WTC11 (cell line): ENCODE measurements at regions not wholly inside any gene's neighbourhood (a gene's known extent, or its start where the extent isn't known, plus 50 kb on each side); places are given as distances from the start of the nearest gene placed in this dataset.
A peak's percentile ranks its signal among the peaks of the same experiment; 100 is the strongest.

Experiments
- ATAC-seq: fragments of 200-7000 bp; cut with Tn5 transposase; 2 replicates; pipeline ENCODE4 v1.10.0; 2021; ENCODE audit warnings: mild to moderate bottlenecking, moderate library complexity
- CTCF ChIA-PET: fragments of 300-600 bp; sonication (Branson Sonifier 250); formaldehyde crosslinking; loops from one replicate; lab custom pipeline; 2021; ENCODE audit warnings: antibody characterized with exemption; lab: Charles Lee
- POLR2A ChIA-PET: fragments of 350-600 bp; sonication (Branson Sonifier 250); formaldehyde crosslinking; loops from one replicate; lab custom pipeline; 2021; ENCODE audit warnings: antibody characterized with exemption; lab: Charles Lee
- DNase-seq: peaks from one replicate; pipeline ENCODE4 v3.0.0; 2021; ENCODE audit warnings: low spot score
- H3K27ac Mint-ChIP-seq: 2 replicates; pipeline ENCODE4 v1.8.0; 2021; ENCODE audit warnings: mixed read lengths
- H3K27me3 Mint-ChIP-seq: 2 replicates; pipeline ENCODE4 v1.8.0; 2021; ENCODE audit warnings: low read depth, mild to moderate bottlenecking, moderate library complexity, mixed read lengths
- H3K36me3 Mint-ChIP-seq: 2 replicates; pipeline ENCODE4 v1.8.0; 2021; ENCODE audit warnings: mixed read lengths
- H3K4me1 Mint-ChIP-seq: 2 replicates; pipeline ENCODE4 v1.8.0; 2022; ENCODE audit warnings: mixed read lengths
- H3K4me3 Mint-ChIP-seq: 2 replicates; pipeline ENCODE4 v1.8.0; 2021; ENCODE audit warnings: mild to moderate bottlenecking, moderate library complexity, mixed read lengths
- H3K9me3 Mint-ChIP-seq: 2 replicates; pipeline ENCODE4 v1.8.0; 2021; ENCODE audit warnings: mixed read lengths
- E2F1 ChIP-seq: sonication (generic); formaldehyde crosslinking; IDR thresholded peaks from 2 replicates; pipeline ENCODE4 v1.8.0; 2022; ENCODE audit warnings: mild to moderate bottlenecking, missing genetic modification reagents
- FOXJ3 ChIP-seq: sonication (generic); formaldehyde crosslinking; IDR thresholded peaks from 2 replicates; pipeline ENCODE4 v1.9.0; 2021; ENCODE audit warnings: missing genetic modification reagents, mild to moderate bottlenecking, borderline replicate concordance
- FOXK1 ChIP-seq: sonication (generic); formaldehyde crosslinking; IDR thresholded peaks from 2 replicates; pipeline ENCODE4 v1.8.0; 2022; ENCODE audit warnings: mild to moderate bottlenecking, moderate library complexity, missing genetic modification reagents
- HMGA2 ChIP-seq: fragments of 250-450 bp; sonication (Bioruptor Pico); IDR thresholded peaks from 2 replicates; pipeline ENCODE4 v1.4.0; 2021; ENCODE audit warnings: mild to moderate bottlenecking, moderate library complexity
- NR2C2 ChIP-seq: sonication (generic); formaldehyde crosslinking; IDR thresholded peaks from 2 replicates; pipeline ENCODE4 v1.8.0; 2022; ENCODE audit warnings: mild to moderate bottlenecking, missing genetic modification reagents
- OVOL2 ChIP-seq: fragments of 250-450 bp; sonication (Bioruptor Pico); IDR thresholded peaks from 2 replicates; pipeline ENCODE4 v1.9.0; 2021; ENCODE audit warnings: mild to moderate bottlenecking, borderline replicate concordance
- SMAD3 ChIP-seq: sonication (generic); formaldehyde crosslinking; IDR thresholded peaks from 2 replicates; pipeline ENCODE4 v1.8.0; 2022; ENCODE audit warnings: missing genetic modification reagents, mild to moderate bottlenecking, borderline replicate concordance
- SOX15 ChIP-seq: fragments of 250-450 bp; sonication (Bioruptor Pico); IDR thresholded peaks from 2 replicates; pipeline ENCODE4 v1.9.0; 2021; ENCODE audit warnings: mild to moderate bottlenecking
- TP53 ChIP-seq: sonication (generic); formaldehyde crosslinking; IDR thresholded peaks from 2 replicates; pipeline ENCODE4 v1.8.1; 2023; ENCODE audit warnings: mild to moderate bottlenecking, missing genetic modification reagents
- USF1 ChIP-seq: sonication (generic); formaldehyde crosslinking; IDR thresholded peaks from 2 replicates; pipeline ENCODE4 v1.8.0; 2022; ENCODE audit warnings: mild to moderate bottlenecking, missing genetic modification reagents
- USF2 ChIP-seq: sonication (generic); formaldehyde crosslinking; IDR thresholded peaks from 2 replicates; pipeline ENCODE4 v1.8.1; 2023; ENCODE audit warnings: mild to moderate bottlenecking, missing genetic modification reagents, moderate library complexity
- ZNF138 ChIP-seq: sonication (generic); formaldehyde crosslinking; conservative IDR thresholded peaks from 2 replicates; pipeline ENCODE4 v1.8.1; 2022; ENCODE audit warnings: mild to moderate bottlenecking, moderate library complexity, missing genetic modification reagents
- ZNF232 ChIP-seq: sonication (generic); formaldehyde crosslinking; IDR thresholded peaks from 2 replicates; pipeline ENCODE4 v1.8.0; 2022; ENCODE audit warnings: mild to moderate bottlenecking, missing genetic modification reagents
- ZNF423 ChIP-seq: fragments of 250-450 bp; sonication (Bioruptor Pico); IDR thresholded peaks from 2 replicates; pipeline ENCODE4 v2.1.2; 2022; ENCODE audit warnings: mild to moderate bottlenecking, moderate library complexity
- TF ChIP-seq, protein P1 (sequence below): sonication (generic); formaldehyde crosslinking; IDR thresholded peaks from 2 replicates; pipeline ENCODE4 v1.8.1; 2023; ENCODE audit warnings: mild to moderate bottlenecking, missing genetic modification reagents, borderline replicate concordance
- TF ChIP-seq, protein P2 (sequence below): fragments of 250-450 bp; sonication (Bioruptor Pico); IDR thresholded peaks from 2 replicates; pipeline ENCODE4 v1.8.0; 2021; ENCODE audit warnings: mild to moderate bottlenecking
- TF ChIP-seq, protein P3 (sequence below): sonication (generic); formaldehyde crosslinking; IDR thresholded peaks from 2 replicates; pipeline ENCODE4 v1.8.1; 2023; ENCODE audit warnings: mild to moderate bottlenecking, missing genetic modification reagents
- TF ChIP-seq, protein P4 (sequence below): fragments of 250-450 bp; sonication (Bioruptor Pico); IDR thresholded peaks from 2 replicates; pipeline ENCODE4 v1.9.0; 2021; ENCODE audit warnings: moderate library complexity, mild to moderate bottlenecking, inconsistent platforms, borderline replicate concordance

DNA sequence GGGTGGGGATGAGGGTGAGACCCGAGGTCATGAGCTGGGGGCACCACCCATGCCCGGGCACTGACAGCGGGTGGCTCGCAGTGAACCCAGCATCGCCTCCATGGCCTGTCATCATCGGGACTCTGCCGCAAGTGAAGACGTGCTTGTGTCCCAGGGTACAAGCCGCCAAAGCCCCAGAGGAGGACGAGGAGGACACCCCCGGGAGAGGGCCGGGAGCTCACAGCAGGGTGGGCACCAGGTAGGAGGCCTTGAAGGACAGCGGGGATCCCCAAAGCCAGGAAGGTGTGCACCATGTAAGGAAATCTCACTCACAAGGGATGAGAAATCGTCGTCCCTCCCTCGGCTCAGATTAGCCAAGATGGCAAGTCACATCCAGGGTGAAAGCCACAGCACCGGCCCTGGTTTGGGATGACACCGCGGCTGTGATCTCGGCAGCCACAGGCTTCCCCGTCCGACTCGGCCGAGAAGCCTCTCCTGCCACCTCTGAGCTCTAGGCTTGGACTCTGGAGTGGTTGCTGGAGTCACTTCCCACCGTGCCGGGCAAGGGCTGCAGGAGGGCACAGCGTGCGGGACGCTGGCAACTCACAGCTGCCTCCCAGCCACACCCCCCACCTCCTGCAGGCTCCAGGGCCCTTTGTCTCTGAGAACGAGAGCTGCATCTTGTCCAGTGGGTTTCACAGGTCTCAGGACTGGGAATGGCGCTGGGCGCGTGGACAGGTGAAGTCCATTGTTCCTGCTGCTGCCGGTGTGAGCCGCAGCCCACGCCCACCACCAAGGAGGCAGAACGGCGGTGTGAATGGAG lies 81.6 kb upstream of the CTDP1 start:
- H3K4me3 Mint-ChIP-seq = no peak overlapping the region
- CTCF ChIA-PET = no interaction called here
- 0 out of 2 replicates have a peak overlapping the region, but pooled peaks have one; percentile 46 for H3K27ac Mint-ChIP-seq

GRCh38 chr18:79598633-79599175 lies 80.9 kb upstream of the CTDP1 start:
- ATAC-seq (no peak), DNase-seq (no peak)
- H3K4me1 Mint-ChIP-seq = peaks cover 8% of the 10 kb centered on the region
- 0 out of 2 replicates have a peak overlapping the region, but pooled peaks have one; percentile 46 for H3K27ac Mint-ChIP-seq
- H3K9me3 Mint-ChIP-seq = no peaks in the 10 kb centered on the region
- H3K27me3 Mint-ChIP-seq = no peaks in the 10 kb centered on the region
- H3K36me3 Mint-ChIP-seq = no peaks in the 10 kb centered on the region
- ChIA-PET CTCF (no interaction called here), POLR2A (no interaction called here)
- H3K4me3 Mint-ChIP-seq = no peak overlapping the region
- no peak for TF ChIP-seq TP53 (CRISPR knock-in tag)
- no peak for TF ChIP-seq ZNF423 (CRISPR knock-in tag)
- no peak for TF ChIP-seq ZNF232
- no peak for TF ChIP-seq OVOL2
- TF ChIP-seq SMAD3 (CRISPR knock-in tag) = no peak
- no peak for TF ChIP-seq USF1
- no peak for TF ChIP-seq E2F1 (CRISPR knock-in tag)
- TF ChIP-seq, protein P1, sequence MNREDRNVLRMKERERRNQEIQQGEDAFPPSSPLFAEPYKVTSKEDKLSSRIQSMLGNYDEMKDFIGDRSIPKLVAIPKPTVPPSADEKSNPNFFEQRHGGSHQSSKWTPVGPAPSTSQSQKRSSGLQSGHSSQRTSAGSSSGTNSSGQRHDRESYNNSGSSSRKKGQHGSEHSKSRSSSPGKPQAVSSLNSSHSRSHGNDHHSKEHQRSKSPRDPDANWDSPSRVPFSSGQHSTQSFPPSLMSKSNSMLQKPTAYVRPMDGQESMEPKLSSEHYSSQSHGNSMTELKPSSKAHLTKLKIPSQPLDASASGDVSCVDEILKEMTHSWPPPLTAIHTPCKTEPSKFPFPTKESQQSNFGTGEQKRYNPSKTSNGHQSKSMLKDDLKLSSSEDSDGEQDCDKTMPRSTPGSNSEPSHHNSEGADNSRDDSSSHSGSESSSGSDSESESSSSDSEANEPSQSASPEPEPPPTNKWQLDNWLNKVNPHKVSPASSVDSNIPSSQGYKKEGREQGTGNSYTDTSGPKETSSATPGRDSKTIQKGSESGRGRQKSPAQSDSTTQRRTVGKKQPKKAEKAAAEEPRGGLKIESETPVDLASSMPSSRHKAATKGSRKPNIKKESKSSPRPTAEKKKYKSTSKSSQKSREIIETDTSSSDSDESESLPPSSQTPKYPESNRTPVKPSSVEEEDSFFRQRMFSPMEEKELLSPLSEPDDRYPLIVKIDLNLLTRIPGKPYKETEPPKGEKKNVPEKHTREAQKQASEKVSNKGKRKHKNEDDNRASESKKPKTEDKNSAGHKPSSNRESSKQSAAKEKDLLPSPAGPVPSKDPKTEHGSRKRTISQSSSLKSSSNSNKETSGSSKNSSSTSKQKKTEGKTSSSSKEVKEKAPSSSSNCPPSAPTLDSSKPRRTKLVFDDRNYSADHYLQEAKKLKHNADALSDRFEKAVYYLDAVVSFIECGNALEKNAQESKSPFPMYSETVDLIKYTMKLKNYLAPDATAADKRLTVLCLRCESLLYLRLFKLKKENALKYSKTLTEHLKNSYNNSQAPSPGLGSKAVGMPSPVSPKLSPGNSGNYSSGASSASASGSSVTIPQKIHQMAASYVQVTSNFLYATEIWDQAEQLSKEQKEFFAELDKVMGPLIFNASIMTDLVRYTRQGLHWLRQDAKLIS (CRISPR knock-in tag) = no peak
- TF ChIP-seq FOXK1 (CRISPR knock-in tag) = no peak
- TF ChIP-seq SOX15 (CRISPR knock-in tag) = no peak
- TF ChIP-seq USF2 (CRISPR knock-in tag) = no peak
- TF ChIP-seq, protein P2, sequence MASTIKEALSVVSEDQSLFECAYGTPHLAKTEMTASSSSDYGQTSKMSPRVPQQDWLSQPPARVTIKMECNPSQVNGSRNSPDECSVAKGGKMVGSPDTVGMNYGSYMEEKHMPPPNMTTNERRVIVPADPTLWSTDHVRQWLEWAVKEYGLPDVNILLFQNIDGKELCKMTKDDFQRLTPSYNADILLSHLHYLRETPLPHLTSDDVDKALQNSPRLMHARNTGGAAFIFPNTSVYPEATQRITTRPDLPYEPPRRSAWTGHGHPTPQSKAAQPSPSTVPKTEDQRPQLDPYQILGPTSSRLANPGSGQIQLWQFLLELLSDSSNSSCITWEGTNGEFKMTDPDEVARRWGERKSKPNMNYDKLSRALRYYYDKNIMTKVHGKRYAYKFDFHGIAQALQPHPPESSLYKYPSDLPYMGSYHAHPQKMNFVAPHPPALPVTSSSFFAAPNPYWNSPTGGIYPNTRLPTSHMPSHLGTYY (CRISPR knock-in tag) = no peak
- TF ChIP-seq, protein P3, sequence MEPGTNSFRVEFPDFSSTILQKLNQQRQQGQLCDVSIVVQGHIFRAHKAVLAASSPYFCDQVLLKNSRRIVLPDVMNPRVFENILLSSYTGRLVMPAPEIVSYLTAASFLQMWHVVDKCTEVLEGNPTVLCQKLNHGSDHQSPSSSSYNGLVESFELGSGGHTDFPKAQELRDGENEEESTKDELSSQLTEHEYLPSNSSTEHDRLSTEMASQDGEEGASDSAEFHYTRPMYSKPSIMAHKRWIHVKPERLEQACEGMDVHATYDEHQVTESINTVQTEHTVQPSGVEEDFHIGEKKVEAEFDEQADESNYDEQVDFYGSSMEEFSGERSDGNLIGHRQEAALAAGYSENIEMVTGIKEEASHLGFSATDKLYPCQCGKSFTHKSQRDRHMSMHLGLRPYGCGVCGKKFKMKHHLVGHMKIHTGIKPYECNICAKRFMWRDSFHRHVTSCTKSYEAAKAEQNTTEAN (CRISPR knock-in tag) = no peak

More for the DNA sequence above, 81.6 kb upstream of the CTDP1 start:
- POLR2A ChIA-PET = no interaction called here
- peaks cover 8% of the 10 kb centered on the region for H3K4me1 Mint-ChIP-seq
- H3K36me3 Mint-ChIP-seq = no peaks in the 10 kb centered on the region
- H3K9me3 Mint-ChIP-seq = peaks cover 4% of the 10 kb centered on the region
- no peaks in the 10 kb centered on the region for H3K27me3 Mint-ChIP-seq
- ATAC-seq (no peak), DNase-seq (no peak)
- TF ChIP-seq ZNF138 (no peak), USF1 (no peak), HMGA2 (CRISPR knock-in tag) (no peak), NR2C2 (CRISPR knock-in tag) (no peak), FOXJ3 (CRISPR knock-in tag) (no peak)
- TF ChIP-seq, protein P4, sequence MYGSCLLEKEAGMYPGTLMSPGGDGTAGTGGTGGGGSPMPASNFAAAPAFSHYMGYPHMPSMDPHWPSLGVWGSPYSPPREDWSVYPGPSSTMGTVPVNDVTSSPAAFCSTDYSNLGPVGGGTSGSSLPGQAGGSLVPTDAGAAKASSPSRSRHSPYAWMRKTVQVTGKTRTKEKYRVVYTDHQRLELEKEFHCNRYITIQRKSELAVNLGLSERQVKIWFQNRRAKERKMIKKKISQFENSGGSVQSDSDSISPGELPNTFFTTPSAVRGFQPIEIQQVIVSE (CRISPR knock-in tag) = no peak
- TF ChIP-seq, all 79 proteins: peak for 0
